CD14-positive monocyte (primary cell): ENCODE measurements at regions not wholly inside any gene's neighbourhood (a gene's known extent, or its start where the extent isn't known, plus 50 kb on each side); places are given as distances from the start of the nearest gene placed in this dataset.

Experiments used
- DNase-seq, 3 donors: peaks; one replicate each; pipeline ENCODE4 v3.0.0-alpha.2; 2011 to 2022
- H2AFZ ChIP-seq: 2 replicates; pipeline ENCODE4 v1.6.0; 2012; ENCODE audit warnings: mild to moderate bottlenecking, low read depth, low read length, inconsistent platforms; ENCODE audit not compliant: insufficient read depth, poor library complexity, severe bottlenecking
- H3K27ac ChIP-seq, 2 donors: 1 replicate in 1 of 2; 2 replicates in 1 of 2; pipeline ENCODE4 v1.5.1; 2012 to 2013; ENCODE audit warnings: low read length in 2 of 2, control low read depth in 1 of 2, inconsistent platforms in 1 of 2, low read depth in 1 of 2, mild to moderate bottlenecking in 1 of 2
- H3K27me3 ChIP-seq, 2 donors: one replicate each; pipeline versions ENCODE4 v1.6.0 to v1.6.1; 2011 to 2013; ENCODE audit warnings: low read length in 2 of 2; ENCODE audit not compliant: control insufficient read depth in 2 of 2, insufficient read depth in 2 of 2
- H3K36me3 ChIP-seq, 2 donors: replicated peaks in 1 of 2; 1 replicate in 1 of 2; 2 replicates in 1 of 2; pipeline versions ENCODE4 v1.5.1 to v1.6.1; 2012 to 2013; ENCODE audit warnings: low read length in 2 of 2, control low read depth in 1 of 2, inconsistent platforms in 1 of 2, mild to moderate bottlenecking in 1 of 2; ENCODE audit not compliant: insufficient read depth in 2 of 2, control insufficient read depth in 1 of 2
- H3K4me1 ChIP-seq, 2 donors: 1 replicate in 1 of 2; 2 replicates in 1 of 2; pipeline versions ENCODE4 v1.5.1 to v1.6.1; 2012 to 2013; ENCODE audit warnings: low read length in 2 of 2, control low read depth in 1 of 2, inconsistent platforms in 1 of 2, mild to moderate bottlenecking in 1 of 2, moderate library complexity in 1 of 2; ENCODE audit not compliant: insufficient read depth in 2 of 2, control insufficient read depth in 1 of 2
- H3K4me2 ChIP-seq: replicated peaks from 2 replicates; pipeline ENCODE3; 2012; ENCODE audit warnings: low read length, moderate library complexity, mild to moderate bottlenecking; ENCODE audit not compliant: poor library complexity, severe bottlenecking; ENCODE audit errors: extremely low read depth
- H3K4me3 ChIP-seq, 3 experiments: fragments of 200-600 bp in 1 of 3; sonication (generic) in 1 of 3; replicated peaks in 1 of 3; 1 replicate in 2 of 3; 2 replicates in 1 of 3; pipeline ENCODE4 v1.5.1; 2011 to 2013; ENCODE audit warnings: low read length in 3 of 3, mild to moderate bottlenecking in 3 of 3, control low read depth in 2 of 3, low read depth in 2 of 3, inconsistent platforms in 1 of 3, moderate library complexity in 1 of 3
- H3K79me2 ChIP-seq: 2 replicates; pipeline ENCODE4 v1.6.0; 2012; ENCODE audit warnings: mild to moderate bottlenecking, control low read depth, inconsistent platforms, low read length, moderate library complexity; ENCODE audit not compliant: insufficient read depth
- H3K9ac ChIP-seq: 2 replicates; pipeline ENCODE4 v1.6.0; 2017; ENCODE audit warnings: low read length, mild to moderate bottlenecking; ENCODE audit not compliant: insufficient read depth, poor library complexity, severe bottlenecking
- H3K9me3 ChIP-seq, 2 donors: replicated peaks in 1 of 2; 1 replicate in 1 of 2; 2 replicates in 1 of 2; pipeline versions ENCODE4 v1.5.1 to v1.6.1; 2012 to 2013; ENCODE audit warnings: low read length in 2 of 2, control low read depth in 1 of 2; ENCODE audit not compliant: control insufficient read depth in 1 of 2, insufficient read depth in 1 of 2
- H4K20me1 ChIP-seq: 2 replicates; pipeline ENCODE4 v1.6.0; 2012; ENCODE audit warnings: mild to moderate bottlenecking, low read length, control low read depth, moderate library complexity; ENCODE audit not compliant: insufficient read depth
- H3K27ac Mint-ChIP-seq, 7 donors: one replicate each; pipeline ENCODE4 v1.8.0; 2020; ENCODE audit warnings: mild to moderate bottlenecking in 7 of 7, mixed read lengths in 7 of 7, moderate library complexity in 6 of 7, inconsistent platforms in 2 of 7
- H3K27me3 Mint-ChIP-seq, 3 donors: one replicate each; pipeline ENCODE4 v1.8.0; 2021 to 2022; ENCODE audit warnings: low read depth in 3 of 3, mild to moderate bottlenecking in 3 of 3, mixed read lengths in 3 of 3, moderate library complexity in 3 of 3, inconsistent platforms in 1 of 3
- H3K36me3 Mint-ChIP-seq, 2 donors: one replicate each; pipeline ENCODE4 v1.8.0; 2020; ENCODE audit warnings: mixed read lengths in 2 of 2, inconsistent platforms in 1 of 2, mild to moderate bottlenecking in 1 of 2
- H3K4me1 Mint-ChIP-seq: one replicate; pipeline ENCODE4 v1.8.0; 2020; ENCODE audit warnings: mild to moderate bottlenecking, mixed read lengths
- H3K4me3 Mint-ChIP-seq, 2 donors: one replicate each; pipeline ENCODE4 v1.8.0; 2020; ENCODE audit warnings: mild to moderate bottlenecking in 2 of 2, mixed read lengths in 2 of 2, moderate library complexity in 1 of 2
- H3K9me3 Mint-ChIP-seq, 7 donors: one replicate each; pipeline ENCODE4 v1.8.0; 2020 to 2022; ENCODE audit warnings: mixed read lengths in 7 of 7, mild to moderate bottlenecking in 6 of 7, moderate library complexity in 6 of 7, inconsistent platforms in 2 of 7
- CTCF ChIP-seq: fragments of 200-600 bp; IDR thresholded peaks from one replicate; pipeline ENCODE4 v1.8.0; 2022; ENCODE audit warnings: antibody characterized with exemption, mild to moderate bottlenecking
- WGBS: methylation state at CpG from one replicate; pipeline ENCODE4 v1.1.5; 2013; ENCODE audit warnings: missing lambda C conversion rate; ENCODE audit not compliant: insufficient coverage; 5-methylcytosine and 5-hydroxymethylcytosine counted together
- intact Hi-C, 2 donors: fragments of 100-400 bp; cut with micrococcal nuclease; formaldehyde crosslinking; loops; one replicate each; pipeline versions ENCODE4 v1.15.0 to v1.15.1; 2023

GRCh38 chr13:61592489-61592888 is 176.8 kb upstream of the PCDH20 start:
- intact Hi-C loops, result no loop called here
- no peak overlapping the region for H3K4me2 ChIP-seq
- H3K36me3 Mint-ChIP-seq, result no peaks in the 10 kb centered on the region
- H3K4me3 ChIP-seq, result no peak overlapping the region
- no peak overlapping the region for H3K27ac Mint-ChIP-seq
- H4K20me1 ChIP-seq, result no peaks in the 10 kb centered on the region
- H3K27me3 ChIP-seq, result no peaks in the 10 kb centered on the region
- H3K4me1 Mint-ChIP-seq, result no peaks in the 10 kb centered on the region
- no peak overlapping the region for H3K27ac ChIP-seq
- no peak overlapping the region for H3K4me3 Mint-ChIP-seq
- H2AFZ ChIP-seq, result no peak overlapping the region
- H3K9me3 Mint-ChIP-seq, result peaks cover 0 to 3% (median 0%) of the 10 kb centered on the region in 7 donors
- DNase-seq, result no peak
- no peaks in the 10 kb centered on the region for H3K4me1 ChIP-seq
- no peak overlapping the region for H3K9ac ChIP-seq
- H3K27me3 Mint-ChIP-seq, result no peaks in the 10 kb centered on the region
- H3K79me2 ChIP-seq, result no peaks in the 10 kb centered on the region
- no peaks in the 10 kb centered on the region for H3K36me3 ChIP-seq
- 17% methylated on average over 1 of the region's 2 CpGs for WGBS
- TF ChIP-seq CTCF, result no peak
- H3K9me3 ChIP-seq, result peaks cover 0 to 4% of the 10 kb centered on the region in 2 donors

DNA sequence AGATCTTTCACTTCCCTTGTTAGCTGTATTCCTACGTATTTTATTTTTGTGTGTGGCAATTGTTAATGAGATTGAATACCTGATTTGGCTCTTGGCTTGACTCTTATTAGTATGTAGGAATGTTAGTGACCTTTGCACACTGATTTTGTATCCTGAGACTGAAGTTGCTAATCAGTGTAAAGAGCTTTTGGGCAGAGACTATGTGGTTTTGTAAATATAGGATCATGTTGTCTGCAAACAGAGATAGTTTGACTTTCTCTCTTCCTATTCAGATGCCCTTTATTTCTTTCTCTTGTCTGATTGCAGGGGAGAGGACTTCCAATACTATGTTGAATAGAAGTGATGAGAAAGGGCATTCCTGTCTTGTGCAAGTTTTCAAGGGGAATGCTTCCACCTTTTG is 160.3 kb upstream of the PCDH20 start:
- Histone ChIP-seq H3K79me2 (no peaks in the 10 kb centered on the region), H3K9me3 (peaks cover 0 to 6% of the 10 kb centered on the region in 2 donors), H3K4me1 (no peaks in the 10 kb centered on the region), H3K9ac (no peak overlapping the region), H3K27ac (no peak overlapping the region), H4K20me1 (no peaks in the 10 kb centered on the region), H3K4me3 (no peak overlapping the region), H3K27me3 (no peaks in the 10 kb centered on the region), H3K36me3 (no peaks in the 10 kb centered on the region), H2AFZ (no peak overlapping the region), H3K4me2 (no peak overlapping the region)
- no peak overlapping the region for H3K4me3 Mint-ChIP-seq
- WGBS, result no CpG with 5 or more reads among the region's 1 CpG
- intact Hi-C loops, result no loop called here
- H3K4me1 Mint-ChIP-seq, result no peaks in the 10 kb centered on the region
- H3K27me3 Mint-ChIP-seq, result no peaks in the 10 kb centered on the region
- no peak for DNase-seq
- no peak for TF ChIP-seq CTCF
- H3K27ac Mint-ChIP-seq, result no peak overlapping the region
- H3K36me3 Mint-ChIP-seq, result no peaks in the 10 kb centered on the region
- H3K9me3 Mint-ChIP-seq, result peaks cover 0 to 4% (median 0%) of the 10 kb centered on the region in 7 donors
